ENCODE measurements at regions not wholly inside any gene's neighbourhood (a gene's known extent, or its start where the extent isn't known, plus 50 kb on each side); places are given as distances from the start of the nearest gene placed in this dataset.

- no peak for TF ChIP-seq CTCF (IDR thresholded peaks at IDR 0.05; ENCODE audit: low read depth, low read length)
- DNase-seq = no peak
- Histone ChIP-seq H3K4me3 (ENCODE audit: low read depth, low read length) (no peak overlapping the region), H3K27me3 (no peaks in the 10 kb centered on the region), H3K36me3 (no peaks in the 10 kb centered on the region), H3K4me1 (no peaks in the 10 kb centered on the region), H3K9me3 (no peaks in the 10 kb centered on the region; the same call in 1 of the 2 replicates)
These were observed 103.1 kb upstream of the PCDH7 start for GRCh38 chr4:30616942-30617646.

GRCh38 chr4:30617836-30618235, 102.3 kb upstream of the PCDH7 start:
- no peak for TF ChIP-seq CTCF (IDR thresholded peaks at IDR 0.05; ENCODE audit: low read depth, low read length)
- H3K36me3 ChIP-seq = no peaks in the 10 kb centered on the region
- H3K4me3 ChIP-seq (ENCODE audit: low read depth, low read length) = no peak overlapping the region
- H3K27me3 ChIP-seq = no peaks in the 10 kb centered on the region
- no peaks in the 10 kb centered on the region; the same call in 1 of the 2 replicates for H3K9me3 ChIP-seq
- H3K4me1 ChIP-seq = no peaks in the 10 kb centered on the region
- DNase-seq = no peak

DNA sequence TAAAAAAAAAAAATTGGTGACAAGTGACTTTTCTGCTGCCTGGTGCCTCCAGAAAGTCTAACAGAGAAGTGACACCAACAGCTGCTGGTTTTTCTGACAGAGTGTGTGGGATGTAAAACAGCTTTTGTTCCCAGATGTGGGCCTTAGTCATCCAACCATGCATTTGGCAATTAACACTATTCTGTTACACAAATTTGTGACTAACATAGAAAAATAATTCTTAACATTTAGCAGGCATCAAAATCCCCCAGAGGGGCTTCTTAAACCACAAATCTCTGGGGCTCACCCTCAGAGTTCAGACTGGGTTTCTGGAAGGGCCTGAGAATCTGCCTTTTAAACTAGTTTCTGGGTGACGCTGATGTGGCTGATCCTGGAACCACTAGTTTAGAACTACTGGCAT, 100.5 kb upstream of the PCDH7 start:
- H3K4me3 ChIP-seq (ENCODE audit: low read depth, low read length) = no peak overlapping the region
- no peaks in the 10 kb centered on the region for H3K9me3 ChIP-seq
- no peaks in the 10 kb centered on the region for H3K4me1 ChIP-seq
- H3K36me3 ChIP-seq = no peaks in the 10 kb centered on the region
- no peaks in the 10 kb centered on the region for H3K27me3 ChIP-seq
- no peak for DNase-seq
- no peak for TF ChIP-seq CTCF (IDR thresholded peaks at IDR 0.05; ENCODE audit: low read depth, low read length)

DNA sequence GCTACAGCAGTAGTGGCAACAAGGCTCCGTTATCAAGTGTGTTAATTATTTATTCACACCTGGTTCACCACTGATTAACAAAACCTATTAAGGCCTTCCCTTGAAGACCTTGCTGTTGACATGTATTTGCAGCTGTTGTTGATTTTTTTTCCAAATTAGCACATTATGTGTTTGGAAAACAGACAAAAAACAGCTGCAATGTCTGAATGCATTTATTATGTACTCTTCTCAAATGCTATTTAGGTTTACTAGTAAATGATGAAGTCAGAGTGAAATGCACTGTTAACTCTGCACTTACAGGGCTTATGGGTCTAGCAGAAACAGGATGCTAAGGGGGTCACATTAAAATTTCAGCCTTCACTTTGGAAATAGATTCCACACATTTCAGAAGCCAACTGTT, 99.5 kb upstream of the PCDH7 start:
- Histone ChIP-seq H3K36me3 (no peaks in the 10 kb centered on the region), H3K27me3 (no peaks in the 10 kb centered on the region), H3K9me3 (no peaks in the 10 kb centered on the region), H3K4me3 (ENCODE audit: low read depth, low read length) (no peak overlapping the region), H3K4me1 (no peaks in the 10 kb centered on the region)
- TF ChIP-seq CTCF (IDR thresholded peaks at IDR 0.05; ENCODE audit: low read depth, low read length) = no peak
- no peak for DNase-seq

DNA sequence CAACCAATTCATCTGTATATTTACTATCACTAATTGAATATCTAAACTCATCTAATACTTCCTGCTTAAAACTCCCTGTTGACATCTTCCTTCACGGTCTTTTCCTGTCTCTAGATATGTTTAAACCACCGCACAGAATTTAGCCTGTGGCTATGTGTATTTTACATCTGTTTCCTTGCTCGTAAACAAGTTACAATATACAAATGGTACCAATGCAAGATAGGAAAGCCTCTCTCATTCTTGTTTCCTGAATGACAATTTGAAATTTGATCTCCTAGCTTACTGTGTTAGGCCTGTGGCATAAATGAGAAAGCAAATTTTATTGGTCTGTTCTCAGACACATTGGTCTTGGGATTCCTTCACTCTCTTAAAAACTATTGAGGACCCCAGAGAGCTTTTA, 89.7 kb upstream of the PCDH7 start:
- Histone ChIP-seq H3K36me3 (no peaks in the 10 kb centered on the region), H3K27me3 (no peaks in the 10 kb centered on the region), H3K4me1 (no peaks in the 10 kb centered on the region), H3K9me3 (no peaks in the 10 kb centered on the region), H3K4me3 (ENCODE audit: low read depth, low read length) (no peak overlapping the region)
- DNase-seq = no peak
- no peak for TF ChIP-seq CTCF (IDR thresholded peaks at IDR 0.05; ENCODE audit: low read depth, low read length)

- TF ChIP-seq CTCF (IDR thresholded peaks at IDR 0.05; ENCODE audit: low read depth, low read length) = no peak
- H3K4me1 ChIP-seq = no peaks in the 10 kb centered on the region
- H3K4me3 ChIP-seq (ENCODE audit: low read depth, low read length) = no peak overlapping the region
- H3K36me3 ChIP-seq = no peaks in the 10 kb centered on the region
- no peaks in the 10 kb centered on the region for H3K27me3 ChIP-seq
- DNase-seq = no peak
- no peaks in the 10 kb centered on the region for H3K9me3 ChIP-seq
These were observed 87.4 kb upstream of the PCDH7 start for GRCh38 chr4:30632751-30633150.
